ENCODE measurements at regions not wholly inside any gene's neighbourhood (a gene's known extent, or its start where the extent isn't known, plus 50 kb on each side); places are given as distances from the start of the nearest gene placed in this dataset.

- H3K27ac ChIP-seq = no peak overlapping the region
- no peak overlapping the region for H3K4me3 ChIP-seq (IDR thresholded peaks at IDR 0.05; ENCODE audit: insufficient read depth, low read depth, low read length)
- H3K79me2 ChIP-seq (ENCODE audit: insufficient read depth, low read depth) = no peaks in the 10 kb centered on the region
- no peaks in the 10 kb centered on the region for H3K36me3 ChIP-seq (ENCODE audit: insufficient read depth)
- no peaks in the 10 kb centered on the region for H3K27me3 ChIP-seq (ENCODE audit: insufficient read depth, low read depth)
- H4K20me1 ChIP-seq (ENCODE audit: insufficient read depth) = no peaks in the 10 kb centered on the region
- H2AFZ ChIP-seq (ENCODE audit: low read depth) = no peak overlapping the region
- no peak overlapping the region for H3K9ac ChIP-seq
- H3K4me1 ChIP-seq (ENCODE audit: low read depth, poor library complexity, severe bottlenecking) = peaks cover 4% of the 10 kb centered on the region
- TF ChIP-seq CTCF (conservative IDR thresholded peaks at IDR 0.05; ENCODE audit: low read depth, low read length) = no peak
- H3K4me2 ChIP-seq = no peak overlapping the region
Measured at GRCh38 chr13:109427695-109428094, 358.7 kb downstream of the IRS2 start.

- H3K4me2 ChIP-seq = no peak overlapping the region
- H3K27ac ChIP-seq = no peak overlapping the region
- peaks cover 9% of the 10 kb centered on the region for H3K4me1 ChIP-seq (ENCODE audit: low read depth, poor library complexity, severe bottlenecking)
- no peaks in the 10 kb centered on the region for H3K27me3 ChIP-seq (ENCODE audit: insufficient read depth, low read depth)
- H4K20me1 ChIP-seq (ENCODE audit: insufficient read depth) = no peaks in the 10 kb centered on the region
- no peaks in the 10 kb centered on the region for H3K36me3 ChIP-seq (ENCODE audit: insufficient read depth)
- H3K79me2 ChIP-seq (ENCODE audit: insufficient read depth, low read depth) = no peaks in the 10 kb centered on the region
- no peak overlapping the region for H2AFZ ChIP-seq (ENCODE audit: low read depth)
- H3K9ac ChIP-seq = no peak overlapping the region
- TF ChIP-seq CTCF (conservative IDR thresholded peaks at IDR 0.05; ENCODE audit: low read depth, low read length) = no peak
- H3K4me3 ChIP-seq (IDR thresholded peaks at IDR 0.05; ENCODE audit: insufficient read depth, low read depth, low read length) = no peak overlapping the region
Measured at GRCh38 chr13:109427148-109427547, 359.2 kb downstream of the IRS2 start.

- Histone ChIP-seq H3K4me1 (ENCODE audit: low read depth, poor library complexity, severe bottlenecking) (peaks cover 14% of the 10 kb centered on the region), H3K9ac (no peak overlapping the region), H4K20me1 (ENCODE audit: insufficient read depth) (no peaks in the 10 kb centered on the region), H2AFZ (ENCODE audit: low read depth) (no peak overlapping the region), H3K79me2 (ENCODE audit: insufficient read depth, low read depth) (no peaks in the 10 kb centered on the region), H3K27ac (no peak overlapping the region), H3K4me2 (no peak overlapping the region), H3K27me3 (ENCODE audit: insufficient read depth, low read depth) (no peaks in the 10 kb centered on the region), H3K4me3 (IDR thresholded peaks at IDR 0.05; ENCODE audit: insufficient read depth, low read depth, low read length) (no peak overlapping the region), H3K36me3 (ENCODE audit: insufficient read depth) (no peaks in the 10 kb centered on the region)
- no peak for TF ChIP-seq CTCF (conservative IDR thresholded peaks at IDR 0.05; ENCODE audit: low read depth, low read length)
Measured at GRCh38 chr13:109426690-109426990, 359.7 kb downstream of the IRS2 start.

GRCh38 chr13:109425821-109426689, 360.3 kb downstream of the IRS2 start:
- H4K20me1 ChIP-seq (ENCODE audit: insufficient read depth) = no peaks in the 10 kb centered on the region
- H2AFZ ChIP-seq (ENCODE audit: low read depth) = no peak overlapping the region
- no peaks in the 10 kb centered on the region for H3K36me3 ChIP-seq (ENCODE audit: insufficient read depth)
- H3K9ac ChIP-seq = no peak overlapping the region
- no peak overlapping the region for H3K4me2 ChIP-seq
- no peak overlapping the region for H3K4me3 ChIP-seq (IDR thresholded peaks at IDR 0.05; ENCODE audit: insufficient read depth, low read depth, low read length)
- no peaks in the 10 kb centered on the region for H3K27me3 ChIP-seq (ENCODE audit: insufficient read depth, low read depth)
- peaks cover 19% of the 10 kb centered on the region for H3K4me1 ChIP-seq (ENCODE audit: low read depth, poor library complexity, severe bottlenecking)
- TF ChIP-seq CTCF (conservative IDR thresholded peaks at IDR 0.05; ENCODE audit: low read depth, low read length) = no peak
- H3K27ac ChIP-seq = no peak overlapping the region
- no peaks in the 10 kb centered on the region for H3K79me2 ChIP-seq (ENCODE audit: insufficient read depth, low read depth)
